ENCODE measurements at regions not wholly inside any gene's neighbourhood (a gene's known extent, or its start where the extent isn't known, plus 50 kb on each side); places are given as distances from the start of the nearest gene placed in this dataset.
"Not testable (repeated sequence)": the region's sequence is repeated elsewhere in the genome, so short reads cannot be mapped to it uniquely, and the experiment has no call there.

GRCh38 chr19:7400815-7401214 lies 52.1 kb downstream of the ARHGEF18 start:
- no peaks in the 10 kb centered on the region for H3K9me3 Mint-ChIP-seq
- no peaks in the 10 kb centered on the region for H3K27me3 Mint-ChIP-seq (ENCODE audit: insufficient read depth)
- peaks cover 17% of the 10 kb centered on the region for H3K4me1 Mint-ChIP-seq (ENCODE audit: low read depth)
- no peak for DNase-seq (ENCODE audit: low spot score)
- intact Hi-C loops (cut with micrococcal nuclease), result no loop called here
- H3K4me3 Mint-ChIP-seq, result no peak overlapping the region
- H3K27ac Mint-ChIP-seq, result no peak overlapping the region
- H3K36me3 Mint-ChIP-seq (ENCODE audit: low read depth), result peaks cover 16% of the 10 kb centered on the region

- no peaks in the 10 kb centered on the region for H3K9me3 Mint-ChIP-seq
- intact Hi-C loops (cut with micrococcal nuclease), result no loop called here
These were observed 53.0 kb downstream of the ARHGEF18 start for GRCh38 chr19:7401694-7402093.

GRCh38 chr19:7405482-7405881 lies 56.7 kb downstream of the ARHGEF18 start:
- intact Hi-C loops (cut with micrococcal nuclease); H3K9me3 Mint-ChIP-seq; H3K27me3 Mint-ChIP-seq (ENCODE audit: insufficient read depth); H3K4me1 Mint-ChIP-seq (ENCODE audit: low read depth); H3K27ac Mint-ChIP-seq; H3K4me3 Mint-ChIP-seq; DNase-seq (ENCODE audit: low spot score): not testable (repeated sequence)
- peaks cover 15% of the 10 kb centered on the region for H3K36me3 Mint-ChIP-seq (ENCODE audit: low read depth)

More at GRCh38 chr19:7401694-7402093, 53.0 kb downstream of the ARHGEF18 start:
- Mint-ChIP-seq H3K27me3 (ENCODE audit: insufficient read depth) (no peaks in the 10 kb centered on the region), H3K27ac (no peak overlapping the region), H3K36me3 (ENCODE audit: low read depth) (peaks cover 16% of the 10 kb centered on the region), H3K4me1 (ENCODE audit: low read depth) (peaks cover 8% of the 10 kb centered on the region), H3K4me3 (no peak overlapping the region)
- DNase-seq (ENCODE audit: low spot score), result no peak

GRCh38 chr19:7408251-7408650 lies 59.5 kb downstream of the ARHGEF18 start:
- no peak for DNase-seq (ENCODE audit: low spot score)
- Mint-ChIP-seq H3K27ac (no peak overlapping the region), H3K4me3 (no peak overlapping the region), H3K9me3 (no peaks in the 10 kb centered on the region), H3K4me1 (ENCODE audit: low read depth) (no peaks in the 10 kb centered on the region), H3K27me3 (ENCODE audit: insufficient read depth) (no peaks in the 10 kb centered on the region), H3K36me3 (ENCODE audit: low read depth) (peaks cover 17% of the 10 kb centered on the region)
- intact Hi-C loops (cut with micrococcal nuclease), result no loop called here

GRCh38 chr19:7410946-7411345 lies 62.2 kb downstream of the ARHGEF18 start:
- H3K27me3 Mint-ChIP-seq (ENCODE audit: insufficient read depth), result no peaks in the 10 kb centered on the region
- peaks cover 14% of the 10 kb centered on the region for H3K36me3 Mint-ChIP-seq (ENCODE audit: low read depth)
- H3K4me1 Mint-ChIP-seq (ENCODE audit: low read depth), result no peaks in the 10 kb centered on the region
- DNase-seq (ENCODE audit: low spot score), result no peak
- H3K4me3 Mint-ChIP-seq, result no peak overlapping the region
- no peaks in the 10 kb centered on the region for H3K9me3 Mint-ChIP-seq
- H3K27ac Mint-ChIP-seq, result no peak overlapping the region
- intact Hi-C loops (cut with micrococcal nuclease), result no loop called here

GRCh38 chr19:7413629-7414028 lies 64.9 kb downstream of the ARHGEF18 start:
- no peaks in the 10 kb centered on the region for H3K27me3 Mint-ChIP-seq (ENCODE audit: insufficient read depth)
- no peak overlapping the region for H3K27ac Mint-ChIP-seq
- no peak for DNase-seq (ENCODE audit: low spot score)
- no peaks in the 10 kb centered on the region for H3K4me1 Mint-ChIP-seq (ENCODE audit: low read depth)
- peaks cover 11% of the 10 kb centered on the region for H3K36me3 Mint-ChIP-seq (ENCODE audit: low read depth)
- intact Hi-C loops (cut with micrococcal nuclease), result no loop called here
- no peaks in the 10 kb centered on the region for H3K9me3 Mint-ChIP-seq
- no peak overlapping the region for H3K4me3 Mint-ChIP-seq

GRCh38 chr19:7415163-7415856 lies 66.6 kb downstream of the ARHGEF18 start:
- intact Hi-C loops (cut with micrococcal nuclease), result no loop called here
- H3K4me3 Mint-ChIP-seq, result no peak overlapping the region
- H3K9me3 Mint-ChIP-seq, result no peaks in the 10 kb centered on the region
- no peak for DNase-seq (ENCODE audit: low spot score)
- no peaks in the 10 kb centered on the region for H3K27me3 Mint-ChIP-seq (ENCODE audit: insufficient read depth)
- H3K4me1 Mint-ChIP-seq (ENCODE audit: low read depth), result no peaks in the 10 kb centered on the region
- peaks cover 11% of the 10 kb centered on the region for H3K36me3 Mint-ChIP-seq (ENCODE audit: low read depth)
- H3K27ac Mint-ChIP-seq, result no peak overlapping the region

GRCh38 chr19:7415857-7416371 lies 67.2 kb downstream of the ARHGEF18 start:
- H3K9me3 Mint-ChIP-seq, result no peaks in the 10 kb centered on the region
- H3K4me3 Mint-ChIP-seq, result no peak overlapping the region
- no peaks in the 10 kb centered on the region for H3K4me1 Mint-ChIP-seq (ENCODE audit: low read depth)
- H3K27me3 Mint-ChIP-seq (ENCODE audit: insufficient read depth), result no peaks in the 10 kb centered on the region
- no peak for DNase-seq (ENCODE audit: low spot score)
- intact Hi-C loops (cut with micrococcal nuclease), result no loop called here
- no peak overlapping the region for H3K27ac Mint-ChIP-seq
- peaks cover 9% of the 10 kb centered on the region for H3K36me3 Mint-ChIP-seq (ENCODE audit: low read depth)

GRCh38 chr19:7417671-7418324 lies 69.1 kb downstream of the ARHGEF18 start:
- Mint-ChIP-seq H3K27me3 (ENCODE audit: insufficient read depth) (no peaks in the 10 kb centered on the region), H3K9me3 (no peaks in the 10 kb centered on the region), H3K27ac (peak overlapping the region; percentile 52), H3K4me1 (ENCODE audit: low read depth) (no peaks in the 10 kb centered on the region), H3K4me3 (no peak overlapping the region), H3K36me3 (ENCODE audit: low read depth) (peaks cover 12% of the 10 kb centered on the region)
- intact Hi-C loops (cut with micrococcal nuclease), result no loop called here
- no peak for DNase-seq (ENCODE audit: low spot score)

GRCh38 chr19:7418596-7418995 lies 69.9 kb downstream of the ARHGEF18 start:
- intact Hi-C loops (cut with micrococcal nuclease), result no loop called here
- no peaks in the 10 kb centered on the region for H3K9me3 Mint-ChIP-seq

GRCh38 chr19:7419153-7419552 lies 69.7 kb downstream of the PEX11G start:
- Mint-ChIP-seq H3K27ac (no peak overlapping the region), H3K36me3 (ENCODE audit: low read depth) (peaks cover 10% of the 10 kb centered on the region), H3K4me1 (ENCODE audit: low read depth) (no peaks in the 10 kb centered on the region), H3K9me3 (no peaks in the 10 kb centered on the region), H3K4me3 (no peak overlapping the region), H3K27me3 (ENCODE audit: insufficient read depth) (no peaks in the 10 kb centered on the region)
- no peak for DNase-seq (ENCODE audit: low spot score)
- intact Hi-C loops (cut with micrococcal nuclease), result no loop called here

More at GRCh38 chr19:7418596-7418995, 69.9 kb downstream of the ARHGEF18 start:
- Mint-ChIP-seq H3K4me1 (ENCODE audit: low read depth) (no peaks in the 10 kb centered on the region), H3K4me3 (no peak overlapping the region), H3K36me3 (ENCODE audit: low read depth) (peaks cover 10% of the 10 kb centered on the region), H3K27me3 (ENCODE audit: insufficient read depth) (no peaks in the 10 kb centered on the region), H3K27ac (no peak overlapping the region)
- no peak for DNase-seq (ENCODE audit: low spot score)

- H3K4me3 Mint-ChIP-seq, result no peak overlapping the region
- no peaks in the 10 kb centered on the region for H3K9me3 Mint-ChIP-seq
- H3K4me1 Mint-ChIP-seq (ENCODE audit: low read depth), result no peaks in the 10 kb centered on the region
- no peak for DNase-seq (ENCODE audit: low spot score)
- intact Hi-C loops (cut with micrococcal nuclease), result no loop called here
- H3K27ac Mint-ChIP-seq, result peak overlapping the region; percentile 18
- no peaks in the 10 kb centered on the region for H3K27me3 Mint-ChIP-seq (ENCODE audit: insufficient read depth)
- peaks cover 10% of the 10 kb centered on the region for H3K36me3 Mint-ChIP-seq (ENCODE audit: low read depth)
These were observed 68.9 kb downstream of the PEX11G start for GRCh38 chr19:7419777-7420439.

Measured in activated T-helper 1 cell treated with anti-CD3 and anti-CD28 coated beads, Interleukin-12 subunit alpha, Interleukin-12 subunit beta, Interleukin-2, Interleukin-4 antibody, amounts not matched to agents 30 ng/mL and 10 ng/mL and 1 ng/mL, durations not matched to agents 14 hours and 24 hours and 36 hours (primary cell).